OCI-LY7 (cell line): ENCODE measurements at regions not wholly inside any gene's neighbourhood (a gene's known extent, or its start where the extent isn't known, plus 50 kb on each side); places are given as distances from the start of the nearest gene placed in this dataset.

Experiments used
- EZH2phosphoT487 ChIP-seq: fragments of 200-600 bp; sonication (generic); IDR thresholded peaks from 2 replicates; pipeline ENCODE4 v1.6.1; 2018; ENCODE audit warnings: low read depth, borderline replicate concordance, mild to moderate bottlenecking, mixed run types, antibody characterized with exemption, low read length, moderate library complexity, mixed read lengths
- TF ChIP-seq, protein P1 (sequence below): fragments of 200-600 bp; sonication (generic); conservative IDR thresholded peaks from 2 replicates; pipeline ENCODE4 v1.5.1; 2014; ENCODE audit warnings: mild to moderate bottlenecking, antibody characterized with exemption, low read length, moderate library complexity, mixed read lengths

DNA sequence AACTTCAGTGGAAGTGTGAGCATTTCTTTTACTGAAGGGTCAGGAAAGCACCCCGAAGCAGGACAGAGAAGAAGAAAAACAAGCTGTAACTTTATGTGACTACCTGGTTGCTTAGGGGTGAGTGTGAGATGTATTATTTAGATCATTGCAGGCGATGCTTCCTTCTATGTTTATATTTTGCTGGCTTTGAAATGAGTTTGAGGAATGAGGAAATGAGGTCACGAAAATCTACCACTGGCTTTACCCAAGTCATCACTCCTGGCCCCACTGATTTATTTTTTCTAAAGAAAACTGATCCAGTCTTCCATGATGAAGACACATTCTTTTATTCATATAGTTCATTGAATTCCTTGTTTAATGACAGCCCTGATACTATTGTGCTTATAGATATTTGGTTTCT lies 716.6 kb upstream of the FZD8 start:
- TF ChIP-seq, protein P1, sequence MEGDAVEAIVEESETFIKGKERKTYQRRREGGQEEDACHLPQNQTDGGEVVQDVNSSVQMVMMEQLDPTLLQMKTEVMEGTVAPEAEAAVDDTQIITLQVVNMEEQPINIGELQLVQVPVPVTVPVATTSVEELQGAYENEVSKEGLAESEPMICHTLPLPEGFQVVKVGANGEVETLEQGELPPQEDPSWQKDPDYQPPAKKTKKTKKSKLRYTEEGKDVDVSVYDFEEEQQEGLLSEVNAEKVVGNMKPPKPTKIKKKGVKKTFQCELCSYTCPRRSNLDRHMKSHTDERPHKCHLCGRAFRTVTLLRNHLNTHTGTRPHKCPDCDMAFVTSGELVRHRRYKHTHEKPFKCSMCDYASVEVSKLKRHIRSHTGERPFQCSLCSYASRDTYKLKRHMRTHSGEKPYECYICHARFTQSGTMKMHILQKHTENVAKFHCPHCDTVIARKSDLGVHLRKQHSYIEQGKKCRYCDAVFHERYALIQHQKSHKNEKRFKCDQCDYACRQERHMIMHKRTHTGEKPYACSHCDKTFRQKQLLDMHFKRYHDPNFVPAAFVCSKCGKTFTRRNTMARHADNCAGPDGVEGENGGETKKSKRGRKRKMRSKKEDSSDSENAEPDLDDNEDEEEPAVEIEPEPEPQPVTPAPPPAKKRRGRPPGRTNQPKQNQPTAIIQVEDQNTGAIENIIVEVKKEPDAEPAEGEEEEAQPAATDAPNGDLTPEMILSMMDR, result no peak
- TF ChIP-seq EZH2phosphoT487, result no peak
